Coronary artery (tissue), 2 donors: ENCODE measurements at regions not wholly inside any gene's neighbourhood (a gene's known extent, or its start where the extent isn't known, plus 50 kb on each side); places are given as distances from the start of the nearest gene placed in this dataset.

ENCODE experiments used
- DNase-seq: peaks from one replicate; pipeline ENCODE4 v3.0.0-alpha.2; 2017; ENCODE audit warnings: low spot score
- H3K27ac ChIP-seq, 2 donors: fragments of 200-600 bp; sonication (generic); one replicate each; pipeline ENCODE4 v1.5.1; 2016 to 2019
- H3K4me3 ChIP-seq: fragments of 200-600 bp; sonication (generic); 2 replicates; pipeline ENCODE4 v1.5.1; 2016; ENCODE audit warnings: mild to moderate bottlenecking, moderate library complexity
- TF ChIP-seq, protein P1 (sequence below): fragments of 200-600 bp; sonication (generic); IDR thresholded peaks from one replicate; pipeline ENCODE4 v1.5.1; 2019; ENCODE audit warnings: antibody characterized with exemption

GRCh38 chr3:154614601-154615000 lies 184.6 kb upstream of the GPR149 start:
- TF ChIP-seq, protein P1, sequence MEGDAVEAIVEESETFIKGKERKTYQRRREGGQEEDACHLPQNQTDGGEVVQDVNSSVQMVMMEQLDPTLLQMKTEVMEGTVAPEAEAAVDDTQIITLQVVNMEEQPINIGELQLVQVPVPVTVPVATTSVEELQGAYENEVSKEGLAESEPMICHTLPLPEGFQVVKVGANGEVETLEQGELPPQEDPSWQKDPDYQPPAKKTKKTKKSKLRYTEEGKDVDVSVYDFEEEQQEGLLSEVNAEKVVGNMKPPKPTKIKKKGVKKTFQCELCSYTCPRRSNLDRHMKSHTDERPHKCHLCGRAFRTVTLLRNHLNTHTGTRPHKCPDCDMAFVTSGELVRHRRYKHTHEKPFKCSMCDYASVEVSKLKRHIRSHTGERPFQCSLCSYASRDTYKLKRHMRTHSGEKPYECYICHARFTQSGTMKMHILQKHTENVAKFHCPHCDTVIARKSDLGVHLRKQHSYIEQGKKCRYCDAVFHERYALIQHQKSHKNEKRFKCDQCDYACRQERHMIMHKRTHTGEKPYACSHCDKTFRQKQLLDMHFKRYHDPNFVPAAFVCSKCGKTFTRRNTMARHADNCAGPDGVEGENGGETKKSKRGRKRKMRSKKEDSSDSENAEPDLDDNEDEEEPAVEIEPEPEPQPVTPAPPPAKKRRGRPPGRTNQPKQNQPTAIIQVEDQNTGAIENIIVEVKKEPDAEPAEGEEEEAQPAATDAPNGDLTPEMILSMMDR: no peak
- no peak for DNase-seq

DNA sequence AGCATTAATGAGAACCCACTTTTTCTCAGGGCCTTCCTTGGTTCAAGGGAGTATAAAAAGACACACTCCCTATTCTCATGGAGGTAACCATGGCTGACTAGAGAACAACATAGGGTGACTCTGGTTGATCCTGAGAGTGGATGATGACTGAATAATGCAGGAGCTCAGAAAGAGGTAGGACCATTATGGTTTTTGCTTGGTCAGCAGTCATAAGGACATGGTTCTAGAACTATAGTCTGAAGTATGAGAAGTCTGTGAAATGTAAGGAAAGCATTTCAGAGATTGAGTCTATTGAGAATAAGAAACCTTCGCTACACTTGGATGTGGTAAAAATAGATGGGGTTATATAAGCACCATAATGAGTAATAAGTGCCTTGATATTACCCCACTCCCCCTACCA lies 184.1 kb upstream of the GPR149 start:
- TF ChIP-seq, protein P1: no peak
- Histone ChIP-seq H3K4me3 (no peak overlapping the region), H3K27ac (no peak overlapping the region)
- no peak for DNase-seq

More at GRCh38 chr3:154614601-154615000, 184.6 kb upstream of the GPR149 start:
- no peak overlapping the region for H3K4me3 ChIP-seq
- no peak overlapping the region for H3K27ac ChIP-seq

GRCh38 chr3:154602241-154602640 lies 172.3 kb upstream of the GPR149 start:
- DNase-seq: no peak
- H3K27ac ChIP-seq: no peak overlapping the region
- TF ChIP-seq, protein P1: no peak
- no peak overlapping the region for H3K4me3 ChIP-seq

DNA sequence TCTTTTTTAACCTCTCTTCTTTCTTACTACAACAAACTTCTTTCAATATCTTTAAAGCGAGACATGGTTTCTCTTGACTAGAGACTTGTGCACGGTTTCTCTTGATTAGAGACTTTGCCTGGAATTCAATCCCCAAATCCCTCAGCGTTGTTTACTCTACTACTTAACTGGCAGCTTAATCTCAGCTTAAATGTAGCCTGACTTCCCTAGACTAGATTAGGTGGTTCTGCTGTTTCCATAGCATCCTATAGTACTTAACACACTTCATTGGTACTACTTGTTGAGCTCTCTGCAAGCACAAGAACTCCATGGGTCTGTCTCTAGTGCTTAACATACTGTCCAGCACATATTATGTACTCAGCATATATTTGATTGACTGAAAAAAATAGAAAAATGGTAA lies 168.2 kb upstream of the GPR149 start:
- no peak for DNase-seq
- Histone ChIP-seq H3K27ac (no peak overlapping the region), H3K4me3 (no peak overlapping the region)
- TF ChIP-seq, protein P1: no peak

GRCh38 chr3:154590675-154591384 lies 160.8 kb upstream of the GPR149 start:
- no peak overlapping the region for H3K4me3 ChIP-seq
- no peak overlapping the region for H3K27ac ChIP-seq
- TF ChIP-seq, protein P1: no peak
- DNase-seq: no peak

GRCh38 chr3:154588831-154589230 lies 158.8 kb upstream of the GPR149 start:
- Histone ChIP-seq H3K4me3 (no peak overlapping the region), H3K27ac (no peak overlapping the region)
- TF ChIP-seq, protein P1: no peak
- DNase-seq: no peak

- TF ChIP-seq, protein P1: no peak
- H3K27ac ChIP-seq: no peak overlapping the region
- DNase-seq: no peak
- no peak overlapping the region for H3K4me3 ChIP-seq
Measured at GRCh38 chr3:154584974-154585373, 155.0 kb upstream of the GPR149 start.
